DMS79 treated with DMSO at 0.1 percent for 48 hours (cell line): ENCODE measurements at regions not wholly inside any gene's neighbourhood (a gene's known extent, or its start where the extent isn't known, plus 50 kb on each side); places are given as distances from the start of the nearest gene placed in this dataset.
"Not testable (repeated sequence)": the region's sequence is repeated elsewhere in the genome, so short reads cannot be mapped to it uniquely, and the experiment has no call there.

Experiments
- DNase-seq: peaks from one replicate; lab custom pipeline; 2025; lab: John Stamatoyannopoulos, UW

DNA sequence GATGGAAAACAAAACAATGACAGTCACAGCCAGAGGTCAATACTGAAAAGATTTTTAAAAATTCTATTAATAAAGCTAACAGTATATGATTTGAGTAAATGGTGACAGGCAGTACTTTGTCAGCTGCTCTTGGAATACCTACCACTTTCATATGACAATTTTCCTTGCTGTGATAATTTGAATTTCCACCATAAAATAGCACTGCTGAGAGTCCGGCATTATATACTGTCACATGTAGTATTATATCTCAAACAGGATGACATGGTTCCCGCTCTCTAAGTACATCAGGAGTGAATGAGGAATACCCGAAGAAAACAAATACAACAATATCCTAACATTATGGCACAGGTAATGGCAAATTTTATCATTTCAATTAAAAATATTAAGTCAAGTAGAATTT lies 146.8 kb upstream of the TMPRSS15 start:
- DNase-seq, result no peak

DNA sequence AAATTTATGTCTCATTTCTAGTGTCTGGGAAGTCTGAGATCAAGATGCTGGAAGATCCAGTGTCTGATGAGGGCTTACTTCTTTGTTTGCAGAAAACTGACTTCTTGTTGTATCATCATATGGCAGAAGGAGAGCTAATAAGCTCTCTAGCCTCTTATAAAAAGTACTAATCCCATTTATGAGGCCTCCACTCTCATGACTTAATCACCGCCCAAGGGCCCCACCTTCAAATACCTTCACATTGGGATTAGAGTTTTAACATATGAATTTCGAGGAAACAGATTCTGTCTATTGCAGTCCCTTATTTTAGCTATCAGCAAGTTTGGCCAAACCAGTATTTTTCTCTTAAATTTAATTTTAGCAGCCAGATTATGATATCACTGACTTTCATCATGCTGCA lies 150.2 kb upstream of the TMPRSS15 start:
- DNase-seq, result no peak

DNA sequence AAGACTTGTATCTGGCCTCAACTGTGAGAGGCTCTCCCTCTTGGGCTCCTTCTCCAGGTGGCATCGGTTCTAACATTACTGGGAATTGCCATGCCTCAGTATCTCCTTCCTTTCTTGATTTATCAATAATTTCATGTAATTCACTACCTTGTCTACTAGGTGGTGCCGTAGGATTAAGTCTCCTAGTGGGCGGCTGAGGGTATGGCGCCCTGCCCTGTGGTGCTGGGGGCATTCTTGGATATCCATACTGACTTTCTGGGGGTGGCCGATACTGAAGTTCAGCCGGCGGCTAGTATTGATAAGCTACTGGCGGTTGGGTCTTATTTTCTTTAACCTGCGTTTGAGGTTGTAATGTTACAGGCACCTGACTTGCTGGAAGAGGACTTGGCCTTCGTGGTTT lies 164.2 kb upstream of the TMPRSS15 start:
- not testable (repeated sequence) for DNase-seq

GRCh38 chr21:18588001-18588662 lies 184.5 kb upstream of the TMPRSS15 start:
- DNase-seq, result no peak

- DNase-seq, result no peak
These were observed 197.6 kb upstream of the TMPRSS15 start for GRCh38 chr21:18601146-18601545.

GRCh38 chr21:18602711-18603110 lies 199.1 kb upstream of the TMPRSS15 start:
- DNase-seq, result no peak

GRCh38 chr21:18603261-18603660 lies 199.7 kb upstream of the TMPRSS15 start:
- no peak for DNase-seq

DNA sequence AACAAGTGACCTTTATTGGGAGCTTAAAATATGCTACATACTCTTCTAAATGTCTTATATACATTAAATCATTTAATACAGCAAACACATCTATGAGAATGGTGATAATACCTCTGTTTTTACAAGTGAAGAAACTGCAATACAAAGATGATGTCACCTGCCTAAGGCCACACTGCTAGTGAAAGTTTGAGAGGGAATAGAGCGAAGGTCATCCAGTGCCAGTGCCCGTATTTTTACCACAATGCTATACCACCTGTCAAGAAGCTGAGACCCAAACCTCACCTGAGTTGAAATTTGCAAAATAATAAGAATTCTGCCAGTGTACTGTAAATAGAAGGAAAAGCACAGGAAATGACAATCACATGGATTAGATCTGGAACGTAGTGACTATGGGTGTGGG lies 200.4 kb upstream of the TMPRSS15 start:
- DNase-seq, result no peak

GRCh38 chr21:18608226-18608625 lies 204.6 kb upstream of the TMPRSS15 start:
- no peak for DNase-seq

GRCh38 chr21:18614303-18614702 lies 210.7 kb upstream of the TMPRSS15 start:
- no peak for DNase-seq

DNA sequence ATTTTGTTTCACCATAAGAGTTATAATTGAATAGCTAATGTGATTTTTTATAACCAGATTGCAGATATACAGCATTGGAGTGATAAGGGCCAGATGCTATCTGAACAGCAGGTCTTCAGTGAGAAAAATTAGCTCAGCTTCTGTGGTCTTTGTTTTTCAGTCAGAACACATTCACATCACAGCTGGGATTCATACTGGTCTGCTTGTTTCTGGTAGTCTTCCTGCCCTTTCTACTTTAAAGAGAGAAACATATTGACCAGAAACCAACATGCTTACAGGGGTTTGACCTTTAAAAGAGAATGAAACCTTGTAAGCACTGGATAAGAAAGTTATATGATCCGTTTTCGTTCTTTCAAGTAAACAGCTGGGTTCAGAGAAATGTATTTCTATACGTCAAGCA lies 213.7 kb upstream of the TMPRSS15 start:
- DNase-seq, result no peak

GRCh38 chr21:18620436-18620835 lies 216.9 kb upstream of the TMPRSS15 start:
- DNase-seq, result no peak

GRCh38 chr21:18622383-18622782 lies 218.8 kb upstream of the TMPRSS15 start:
- DNase-seq, result no peak

DNA sequence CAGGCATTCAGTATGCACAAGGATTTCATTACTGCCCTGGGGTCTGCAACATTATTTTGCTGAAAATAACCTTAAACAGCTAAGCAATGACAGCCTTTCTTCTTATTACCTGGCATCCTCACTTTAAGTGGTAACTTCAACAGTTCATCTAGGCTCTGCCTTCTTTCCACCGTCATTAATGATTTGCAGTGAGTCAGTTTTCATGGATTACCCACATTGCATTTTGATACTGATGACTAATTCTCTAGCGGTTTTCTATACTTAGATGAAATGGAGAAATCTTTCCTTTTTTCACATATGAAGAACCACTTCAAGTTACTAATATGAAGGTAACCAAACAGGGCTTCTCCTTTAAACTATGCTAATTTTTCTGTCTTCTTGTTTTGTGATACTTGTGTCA lies 226.9 kb upstream of the TMPRSS15 start:
- no peak for DNase-seq

- no peak for DNase-seq
These were observed 233.3 kb upstream of the TMPRSS15 start for GRCh38 chr21:18636897-18637296.

DNA sequence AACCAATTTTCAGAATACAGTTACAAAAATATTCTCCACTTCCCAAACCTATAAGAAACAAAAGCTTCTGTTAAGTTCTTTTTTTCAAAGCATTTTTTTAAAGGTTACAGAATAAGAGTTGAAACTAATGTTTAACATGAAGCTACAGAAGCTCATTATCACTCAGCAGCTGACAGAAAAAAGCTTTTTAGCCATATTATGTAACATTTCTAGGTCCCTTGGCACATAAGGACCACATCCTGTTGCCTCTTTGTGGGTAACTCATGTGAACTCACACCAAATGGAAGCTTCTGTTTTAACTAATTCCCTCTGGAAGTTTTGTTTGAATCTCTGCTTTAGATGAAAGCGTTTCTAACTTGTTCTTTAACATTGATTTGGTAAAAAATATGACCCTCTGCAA lies 242.5 kb upstream of the TMPRSS15 start:
- no peak for DNase-seq

DNA sequence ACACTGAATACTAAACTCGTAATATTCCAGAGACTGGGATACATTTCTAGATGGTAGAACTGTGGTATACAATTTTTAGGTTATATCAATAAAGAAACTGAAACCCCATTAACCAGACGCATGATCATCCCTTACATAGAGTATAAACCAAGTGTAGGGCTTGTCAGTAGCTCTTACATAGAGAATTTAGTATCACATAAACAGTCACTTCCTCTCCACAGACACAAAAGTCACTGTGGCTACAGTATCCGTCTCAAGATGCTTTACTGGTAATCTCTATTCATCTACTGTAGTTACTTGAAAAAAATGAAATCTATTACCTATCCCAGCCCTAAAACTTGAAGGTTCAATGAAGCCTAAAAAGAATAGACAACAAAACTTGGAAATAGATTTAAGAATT lies 252.3 kb upstream of the TMPRSS15 start:
- DNase-seq, result no peak

- no peak for DNase-seq
These were observed 258.3 kb upstream of the TMPRSS15 start for GRCh38 chr21:18661842-18662241.

DNA sequence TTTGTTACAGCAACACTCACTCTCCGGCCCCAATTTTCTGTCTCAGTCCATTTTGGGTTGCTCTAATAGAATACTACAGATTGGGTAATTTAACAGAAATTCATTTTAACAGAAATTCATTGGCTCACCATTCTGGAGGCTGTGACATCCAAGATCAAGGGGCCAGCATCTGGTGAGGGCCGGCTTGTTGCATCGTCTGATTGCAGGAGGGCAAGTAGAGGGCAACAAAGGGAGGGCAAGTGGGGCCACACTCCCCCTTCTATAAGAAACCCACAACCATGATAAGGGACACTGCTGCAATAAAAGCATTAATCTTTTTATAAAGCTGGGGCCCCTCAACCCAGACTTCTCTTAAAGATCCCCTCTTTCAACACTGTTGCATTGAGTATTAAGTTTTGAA lies 260.1 kb upstream of the TMPRSS15 start:
- DNase-seq, result no peak

- DNase-seq, result no peak
These were observed 263.1 kb upstream of the TMPRSS15 start for GRCh38 chr21:18666725-18667124.

- no peak for DNase-seq
These were observed 270.2 kb upstream of the TMPRSS15 start for GRCh38 chr21:18673789-18674188.

DNA sequence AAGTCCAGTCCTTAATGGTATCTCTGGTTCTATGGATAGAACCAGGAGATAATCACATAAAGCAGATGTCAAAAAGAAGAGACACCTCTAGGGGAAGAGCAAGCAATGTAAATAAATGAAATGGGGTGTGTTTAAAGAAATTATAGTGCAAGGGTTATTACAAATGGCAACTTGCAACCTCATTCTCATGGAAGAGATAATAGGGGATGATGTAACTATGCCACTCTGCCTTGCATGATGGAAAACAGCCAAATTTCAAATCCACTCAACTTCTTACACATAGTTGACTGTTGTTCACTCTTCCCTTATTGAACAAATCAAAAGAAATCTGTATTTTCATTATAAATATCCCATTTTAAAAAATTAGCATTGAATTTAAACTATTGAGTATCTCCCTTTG lies 274.0 kb upstream of the TMPRSS15 start:
- no peak for DNase-seq

DNA sequence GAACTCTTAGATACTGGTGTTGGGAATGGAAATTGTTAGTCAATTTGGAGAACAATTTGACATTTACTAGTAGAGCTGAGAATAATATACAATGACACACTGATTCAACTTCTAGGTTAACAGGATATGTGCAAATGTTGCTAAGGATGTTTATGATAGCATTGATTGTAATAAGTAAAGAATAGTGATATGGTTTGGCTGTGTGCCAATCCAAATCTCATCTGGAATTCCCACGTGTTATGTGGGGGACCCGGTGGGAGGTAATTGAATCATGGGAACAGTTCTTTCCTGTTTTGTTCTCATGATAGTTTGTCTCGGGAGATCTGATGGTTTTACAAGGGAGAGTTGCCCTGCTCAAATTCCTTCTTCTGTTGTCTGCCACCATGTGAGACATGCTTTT lies 302.4 kb upstream of the TMPRSS15 start:
- no peak for DNase-seq

DNA sequence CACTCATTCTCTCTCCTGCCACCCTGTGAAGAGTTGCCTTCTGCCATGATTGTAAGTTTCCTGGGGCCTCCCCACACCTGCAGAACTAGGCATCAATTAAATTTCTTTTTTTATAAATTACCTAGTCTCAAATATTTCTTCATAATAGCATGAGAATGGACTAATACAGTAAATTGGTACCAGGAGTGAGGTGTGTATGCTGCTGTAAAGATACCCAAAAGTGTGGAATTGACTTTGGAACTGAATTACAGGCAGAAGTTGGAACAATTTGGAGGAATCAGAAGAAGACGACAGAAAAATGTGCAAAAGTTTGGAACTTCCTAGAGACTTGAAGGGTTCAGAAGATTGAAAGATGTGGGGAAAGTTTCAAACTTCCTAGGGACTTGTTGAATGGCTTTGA lies 308.1 kb upstream of the TMPRSS15 start:
- DNase-seq, result no peak

- no peak for DNase-seq
These were observed 312.0 kb upstream of the TMPRSS15 start for GRCh38 chr21:18715606-18716005.
